ENCODE measurements at regions not wholly inside any gene's neighbourhood (a gene's known extent, or its start where the extent isn't known, plus 50 kb on each side); places are given as distances from the start of the nearest gene placed in this dataset.

DNA sequence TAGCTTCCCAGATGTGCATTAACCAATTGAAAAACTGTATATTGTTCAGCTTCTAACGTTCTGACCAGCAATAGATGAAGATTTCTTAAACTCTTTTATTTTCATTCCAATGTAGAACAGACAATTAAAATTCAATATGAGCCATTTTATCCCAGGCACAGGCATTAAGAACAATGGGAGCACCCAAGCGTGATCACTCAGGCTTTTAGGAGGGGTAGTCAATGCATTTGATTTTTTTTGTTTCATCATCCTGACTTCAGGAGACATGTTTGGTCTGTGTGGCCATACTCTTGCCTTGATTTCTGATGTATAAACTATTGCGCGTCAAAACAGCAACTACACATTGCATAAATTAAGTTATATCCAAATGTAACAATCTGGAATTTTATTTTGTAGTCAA is 653.0 kb upstream of the RORB start:
- Histone ChIP-seq H3K4me1 (ENCODE audit: control insufficient read depth, insufficient read depth, low read length) (no peaks in the 10 kb centered on the region; the same call in 1 of the 2 replicates), H3K4me3 (ENCODE audit: low read length) (no peak overlapping the region), H3K9me3 (ENCODE audit: control insufficient read depth, insufficient read depth, low read length) (no peaks in the 10 kb centered on the region), H3K36me3 (ENCODE audit: control insufficient read depth, insufficient read depth, low read length) (no peaks in the 10 kb centered on the region), H3K27ac (ENCODE audit: low read length) (no peak overlapping the region), H3K27me3 (ENCODE audit: control insufficient read depth, insufficient read depth, low read length) (no peaks in the 10 kb centered on the region)
- DNase-seq (ENCODE audit: low read depth, low spot score), result no peak
- WGBS (ENCODE audit: insufficient coverage, insufficient read length), result no CpG with 5 or more reads among the region's 4 CpGs

DNA sequence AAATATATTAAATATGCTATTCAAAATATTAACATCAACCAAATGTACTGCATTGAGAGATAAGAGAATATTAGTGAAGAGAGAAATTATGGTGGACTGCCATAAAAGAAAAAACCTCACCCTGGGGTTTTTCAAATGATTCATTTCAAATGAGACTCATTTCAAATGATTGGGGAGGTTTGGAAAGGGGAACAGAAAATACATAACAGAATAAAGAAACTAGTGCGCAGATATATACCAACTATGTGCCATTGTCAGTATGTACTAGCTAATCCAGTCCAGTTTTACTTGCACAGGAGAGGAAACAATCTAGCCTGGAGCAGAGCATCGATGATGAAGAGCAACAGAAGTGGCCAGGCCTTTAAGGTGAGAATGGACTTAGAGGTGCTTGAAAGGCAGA is 651.6 kb upstream of the RORB start:
- no peaks in the 10 kb centered on the region for H3K36me3 ChIP-seq (ENCODE audit: control insufficient read depth, insufficient read depth, low read length)
- DNase-seq (ENCODE audit: low read depth, low spot score), result no peak
- no peak overlapping the region for H3K27ac ChIP-seq (ENCODE audit: low read length)
- no peaks in the 10 kb centered on the region for H3K27me3 ChIP-seq (ENCODE audit: control insufficient read depth, insufficient read depth, low read length)
- no peak overlapping the region for H3K4me3 ChIP-seq (ENCODE audit: low read length)
- H3K9me3 ChIP-seq (ENCODE audit: control insufficient read depth, insufficient read depth, low read length), result no peaks in the 10 kb centered on the region
- no CpG with 5 or more reads among the region's 2 CpGs for WGBS (ENCODE audit: insufficient coverage, insufficient read length)
- H3K4me1 ChIP-seq (ENCODE audit: control insufficient read depth, insufficient read depth, low read length), result no peaks in the 10 kb centered on the region; the same call in 1 of the 2 replicates

DNA sequence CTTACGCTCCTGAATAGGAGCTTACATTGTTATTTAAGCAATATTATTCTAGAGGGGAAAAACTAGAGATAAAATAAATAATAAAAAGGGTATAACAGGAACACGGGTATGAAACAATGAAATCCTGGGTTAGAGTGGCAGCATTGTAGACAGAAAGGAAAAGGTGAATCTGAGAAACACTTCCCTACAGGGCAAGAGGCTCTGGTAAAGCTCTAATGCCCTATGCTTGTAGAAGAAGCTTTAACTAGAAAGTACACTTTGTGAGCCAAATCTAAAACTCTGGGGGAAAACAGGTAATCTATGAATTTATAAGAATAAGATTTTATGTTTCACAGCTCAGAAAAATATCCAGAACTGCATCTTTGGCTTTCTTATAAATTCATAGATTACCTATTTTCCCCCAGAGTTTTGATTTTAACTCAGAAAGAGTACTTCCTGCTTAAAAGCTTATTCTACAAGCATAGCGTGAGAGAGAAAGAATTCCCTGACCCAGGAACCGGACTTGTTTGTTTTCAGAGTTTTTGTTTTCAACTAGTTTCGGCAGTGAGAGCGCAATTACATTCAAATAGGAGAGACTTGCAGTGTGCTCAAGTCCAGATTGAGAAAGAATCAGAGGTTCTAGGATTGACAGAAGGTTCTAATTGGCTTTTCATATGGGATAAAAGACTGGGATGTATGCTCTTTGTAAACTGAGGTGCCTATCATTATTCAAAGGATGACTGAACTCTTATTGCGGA is 651.0 kb upstream of the RORB start:
- Histone ChIP-seq H3K36me3 (ENCODE audit: control insufficient read depth, insufficient read depth, low read length) (no peaks in the 10 kb centered on the region), H3K4me3 (ENCODE audit: low read length) (no peak overlapping the region), H3K9me3 (ENCODE audit: control insufficient read depth, insufficient read depth, low read length) (no peaks in the 10 kb centered on the region), H3K27me3 (ENCODE audit: control insufficient read depth, insufficient read depth, low read length) (no peaks in the 10 kb centered on the region), H3K27ac (ENCODE audit: low read length) (peak overlapping the region; percentile 64), H3K4me1 (ENCODE audit: control insufficient read depth, insufficient read depth, low read length) (no peaks in the 10 kb centered on the region; the same call in 1 of the 2 replicates)
- DNase-seq (ENCODE audit: low read depth, low spot score), result no peak
- WGBS (ENCODE audit: insufficient coverage, insufficient read length), result no CpG with 5 or more reads among the region's 7 CpGs

DNA sequence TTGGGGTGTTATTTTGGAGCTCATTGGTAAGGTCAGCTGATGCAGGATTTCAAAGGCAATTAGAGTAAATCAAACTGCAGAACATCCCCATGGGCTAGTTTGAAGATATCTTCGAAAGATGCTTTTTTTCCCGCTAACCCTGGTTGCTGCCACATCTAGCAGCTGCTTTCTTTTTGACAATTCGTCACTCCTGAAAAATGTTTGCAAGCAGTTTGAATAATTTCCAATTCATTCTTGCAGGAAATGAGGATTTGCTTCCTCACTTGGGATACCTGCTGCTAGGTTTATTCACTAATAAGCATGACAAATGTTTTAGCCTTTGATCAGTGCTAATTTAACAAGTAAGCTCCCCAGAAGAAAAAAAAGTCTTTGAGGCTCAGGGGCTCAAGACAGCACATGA is 649.6 kb upstream of the RORB start:
- WGBS (ENCODE audit: insufficient coverage, insufficient read length), result no CpG with 5 or more reads among the region's 3 CpGs
- no peak overlapping the region for H3K4me3 ChIP-seq (ENCODE audit: low read length)
- DNase-seq (ENCODE audit: low read depth, low spot score), result no peak
- H3K9me3 ChIP-seq (ENCODE audit: control insufficient read depth, insufficient read depth, low read length), result no peaks in the 10 kb centered on the region
- H3K27me3 ChIP-seq (ENCODE audit: control insufficient read depth, insufficient read depth, low read length), result no peaks in the 10 kb centered on the region
- no peaks in the 10 kb centered on the region; the same call in 1 of the 2 replicates for H3K4me1 ChIP-seq (ENCODE audit: control insufficient read depth, insufficient read depth, low read length)
- peak overlapping the region; percentile 81 for H3K27ac ChIP-seq (ENCODE audit: low read length)
- no peaks in the 10 kb centered on the region for H3K36me3 ChIP-seq (ENCODE audit: control insufficient read depth, insufficient read depth, low read length)

DNA sequence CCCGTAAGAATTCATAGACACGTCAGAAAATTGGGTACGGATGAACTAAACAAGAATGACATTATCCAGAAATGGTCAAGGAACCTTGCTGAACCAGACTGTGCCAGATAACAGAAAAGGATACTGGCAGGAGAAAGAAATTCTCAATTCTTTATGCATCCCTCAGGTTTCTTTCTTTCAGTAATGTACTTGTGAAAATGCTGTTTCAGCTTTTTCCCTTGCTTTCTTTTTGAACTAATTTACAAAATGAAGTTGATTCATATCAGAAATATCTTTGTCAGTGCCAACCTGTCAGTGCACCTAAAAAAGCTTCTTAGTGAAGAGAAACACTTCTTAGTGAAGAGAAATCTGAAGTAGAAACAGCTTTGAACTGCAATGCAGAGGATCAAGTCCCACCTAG is 643.6 kb upstream of the RORB start:
- H3K36me3 ChIP-seq (ENCODE audit: control insufficient read depth, insufficient read depth, low read length), result no peaks in the 10 kb centered on the region
- WGBS (ENCODE audit: insufficient coverage, insufficient read length), result no CpG with 5 or more reads among the region's 3 CpGs
- no peaks in the 10 kb centered on the region for H3K27me3 ChIP-seq (ENCODE audit: control insufficient read depth, insufficient read depth, low read length)
- H3K4me1 ChIP-seq (ENCODE audit: control insufficient read depth, insufficient read depth, low read length), result no peaks in the 10 kb centered on the region
- no peak overlapping the region for H3K4me3 ChIP-seq (ENCODE audit: low read length)
- H3K27ac ChIP-seq (ENCODE audit: low read length), result no peak overlapping the region
- H3K9me3 ChIP-seq (ENCODE audit: control insufficient read depth, insufficient read depth, low read length), result no peaks in the 10 kb centered on the region
- no peak for DNase-seq (ENCODE audit: low read depth, low spot score)

DNA sequence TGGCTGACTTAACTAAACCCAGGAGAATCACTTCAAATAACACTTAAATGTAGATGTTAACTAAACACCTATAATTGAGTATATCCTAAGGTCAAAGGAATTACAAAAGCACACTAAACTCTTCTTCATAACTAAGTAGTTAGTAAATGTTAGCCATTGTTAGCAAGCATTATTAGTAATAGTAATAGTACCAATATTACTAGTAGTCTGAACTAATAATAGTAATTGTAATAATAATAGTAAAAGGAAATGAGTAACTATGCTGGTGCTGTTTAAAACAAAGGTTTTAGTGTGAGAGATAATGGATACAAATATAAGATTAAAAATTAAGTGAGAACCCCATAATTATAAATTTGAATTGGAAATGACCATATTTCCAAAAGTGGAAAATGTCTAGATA is 641.9 kb upstream of the RORB start:
- Histone ChIP-seq H3K27me3 (ENCODE audit: control insufficient read depth, insufficient read depth, low read length) (no peaks in the 10 kb centered on the region), H3K4me3 (ENCODE audit: low read length) (no peak overlapping the region), H3K4me1 (ENCODE audit: control insufficient read depth, insufficient read depth, low read length) (no peaks in the 10 kb centered on the region), H3K27ac (ENCODE audit: low read length) (no peak overlapping the region), H3K9me3 (ENCODE audit: control insufficient read depth, insufficient read depth, low read length) (no peaks in the 10 kb centered on the region), H3K36me3 (ENCODE audit: control insufficient read depth, insufficient read depth, low read length) (no peaks in the 10 kb centered on the region)
- no peak for DNase-seq (ENCODE audit: low read depth, low spot score)

DNA sequence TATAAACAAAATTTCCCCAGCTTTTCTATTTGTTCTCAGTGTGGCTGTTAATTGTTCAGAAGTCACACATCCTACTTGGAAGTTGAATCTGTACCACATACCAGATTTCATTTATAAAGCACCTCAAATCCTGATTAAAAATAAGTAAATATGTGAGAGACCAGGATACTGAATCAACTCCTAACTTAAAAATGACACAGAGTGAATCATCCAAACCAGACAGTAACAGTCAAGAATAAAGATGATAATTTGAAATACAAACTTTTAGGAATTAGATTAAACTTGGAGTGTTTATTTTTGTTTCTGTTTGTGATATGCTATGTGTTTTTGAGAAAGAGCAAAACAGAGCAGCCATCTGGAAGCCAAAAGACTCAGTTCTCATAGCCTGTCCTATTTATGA is 633.2 kb upstream of the RORB start:
- H3K36me3 ChIP-seq (ENCODE audit: control insufficient read depth, insufficient read depth, low read length), result no peaks in the 10 kb centered on the region
- no peak overlapping the region for H3K4me3 ChIP-seq (ENCODE audit: low read length)
- H3K27me3 ChIP-seq (ENCODE audit: control insufficient read depth, insufficient read depth, low read length), result no peaks in the 10 kb centered on the region
- no peaks in the 10 kb centered on the region for H3K9me3 ChIP-seq (ENCODE audit: control insufficient read depth, insufficient read depth, low read length)
- no peak for DNase-seq (ENCODE audit: low read depth, low spot score)
- H3K27ac ChIP-seq (ENCODE audit: low read length), result no peak overlapping the region
- H3K4me1 ChIP-seq (ENCODE audit: control insufficient read depth, insufficient read depth, low read length), result no peaks in the 10 kb centered on the region

DNA sequence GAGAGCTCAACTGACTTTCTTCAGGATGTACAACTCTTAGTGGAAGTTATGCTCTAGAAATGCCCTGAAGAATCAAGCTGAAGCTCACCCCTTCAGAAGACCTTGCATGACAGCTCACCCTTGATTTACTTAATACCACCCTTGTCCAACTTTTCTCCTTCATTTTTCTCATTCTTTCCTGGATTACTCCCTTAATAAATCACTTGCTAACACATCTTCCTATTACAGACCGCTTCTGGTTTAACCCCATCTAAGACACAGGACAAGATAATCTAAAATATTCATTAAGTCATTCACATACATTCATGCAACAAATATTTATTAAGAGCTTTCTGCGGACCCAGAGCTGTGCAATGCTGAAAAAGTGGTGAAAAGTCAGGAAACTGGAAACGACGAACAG is 630.7 kb upstream of the RORB start:
- no CpG with 5 or more reads among the region's 4 CpGs for WGBS (ENCODE audit: insufficient coverage, insufficient read length)
- Histone ChIP-seq H3K36me3 (ENCODE audit: control insufficient read depth, insufficient read depth, low read length) (no peaks in the 10 kb centered on the region), H3K27ac (ENCODE audit: low read length) (no peak overlapping the region), H3K4me3 (ENCODE audit: low read length) (no peak overlapping the region), H3K4me1 (ENCODE audit: control insufficient read depth, insufficient read depth, low read length) (no peaks in the 10 kb centered on the region), H3K9me3 (ENCODE audit: control insufficient read depth, insufficient read depth, low read length) (no peaks in the 10 kb centered on the region), H3K27me3 (ENCODE audit: control insufficient read depth, insufficient read depth, low read length) (no peaks in the 10 kb centered on the region)
- DNase-seq (ENCODE audit: low read depth, low spot score), result no peak

DNA sequence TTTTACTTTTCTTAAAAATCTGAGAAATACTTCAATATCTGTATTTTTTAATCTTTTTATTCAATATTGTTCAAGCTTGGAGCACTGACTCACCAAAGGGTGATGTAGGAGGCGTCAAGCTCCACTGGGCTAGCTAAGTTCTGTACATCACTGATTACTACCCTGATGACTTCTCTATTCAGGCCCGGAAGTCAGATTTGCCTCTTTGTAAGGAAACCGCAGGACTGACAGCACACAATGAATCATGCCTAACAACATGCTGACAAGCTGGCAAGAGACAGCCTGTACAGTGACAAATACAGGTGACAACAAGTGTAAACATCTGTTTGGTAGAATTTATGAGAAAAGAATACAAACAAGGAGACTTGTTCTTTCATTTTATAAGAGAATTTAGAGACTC is 627.9 kb upstream of the RORB start:
- Histone ChIP-seq H3K4me3 (ENCODE audit: low read length) (no peak overlapping the region), H3K36me3 (ENCODE audit: control insufficient read depth, insufficient read depth, low read length) (no peaks in the 10 kb centered on the region), H3K9me3 (ENCODE audit: control insufficient read depth, insufficient read depth, low read length) (no peaks in the 10 kb centered on the region), H3K4me1 (ENCODE audit: control insufficient read depth, insufficient read depth, low read length) (0 out of 2 replicates have a peak, but pooled peaks cover 2% of the 10 kb centered on the region), H3K27me3 (ENCODE audit: control insufficient read depth, insufficient read depth, low read length) (no peaks in the 10 kb centered on the region), H3K27ac (ENCODE audit: low read length) (no peak overlapping the region)
- WGBS (ENCODE audit: insufficient coverage, insufficient read length), result no CpG with 5 or more reads among the region's 3 CpGs
- DNase-seq (ENCODE audit: low read depth, low spot score), result no peak

DNA sequence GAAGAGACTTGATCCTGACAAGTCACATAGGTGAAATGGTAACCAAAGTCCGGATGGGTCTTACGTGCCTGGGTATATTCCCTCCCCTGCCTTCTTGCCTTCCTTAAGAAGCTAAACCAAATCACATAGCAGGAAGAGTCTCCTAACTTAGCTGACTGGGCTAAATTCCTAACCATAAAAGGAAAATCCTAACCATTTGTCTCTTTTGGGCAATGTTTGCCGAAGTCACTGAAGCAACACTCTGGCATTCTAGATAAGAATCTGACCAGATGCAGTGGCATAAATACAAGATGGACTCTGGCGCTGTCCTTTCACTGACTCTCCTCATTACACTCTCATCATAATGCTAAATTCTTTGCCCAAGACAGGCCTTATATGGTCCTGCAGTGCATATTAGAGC is 625.5 kb upstream of the RORB start:
- no CpG with 5 or more reads among the region's 4 CpGs for WGBS (ENCODE audit: insufficient coverage, insufficient read length)

DNA sequence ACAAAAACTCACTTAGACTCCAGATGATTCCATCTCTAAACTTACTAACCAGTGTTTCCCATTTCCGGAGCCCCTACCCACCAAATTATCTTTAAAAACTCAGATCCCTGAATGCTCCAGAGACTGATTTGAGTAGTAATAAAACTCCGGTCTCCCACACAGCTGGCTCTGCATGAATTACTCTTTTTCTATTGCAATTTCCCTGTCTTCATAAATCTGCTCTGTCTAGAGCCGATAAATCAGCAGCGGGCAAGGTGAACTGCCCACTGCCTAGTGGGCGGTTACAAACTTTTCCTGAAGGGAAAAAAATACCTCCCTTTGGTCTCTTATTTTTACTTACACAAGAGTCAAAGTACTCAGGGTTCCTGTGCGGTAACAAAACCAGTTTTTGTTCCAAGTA is 624.4 kb upstream of the RORB start:
- no peaks in the 10 kb centered on the region for H3K36me3 ChIP-seq (ENCODE audit: control insufficient read depth, insufficient read depth, low read length)
- H3K4me1 ChIP-seq (ENCODE audit: control insufficient read depth, insufficient read depth, low read length), result 0 out of 2 replicates have a peak, but pooled peaks cover 2% of the 10 kb centered on the region
- no peak for DNase-seq (ENCODE audit: low read depth, low spot score)
- no peaks in the 10 kb centered on the region for H3K27me3 ChIP-seq (ENCODE audit: control insufficient read depth, insufficient read depth, low read length)
- no peak overlapping the region for H3K27ac ChIP-seq (ENCODE audit: low read length)
- H3K4me3 ChIP-seq (ENCODE audit: low read length), result no peak overlapping the region
- no CpG with 5 or more reads among the region's 6 CpGs for WGBS (ENCODE audit: insufficient coverage, insufficient read length)
- no peaks in the 10 kb centered on the region for H3K9me3 ChIP-seq (ENCODE audit: control insufficient read depth, insufficient read depth, low read length)

More for the DNA sequence above, 625.5 kb upstream of the RORB start:
- no peaks in the 10 kb centered on the region for H3K27me3 ChIP-seq (ENCODE audit: control insufficient read depth, insufficient read depth, low read length)
- H3K9me3 ChIP-seq (ENCODE audit: control insufficient read depth, insufficient read depth, low read length), result no peaks in the 10 kb centered on the region
- 0 out of 2 replicates have a peak, but pooled peaks cover 2% of the 10 kb centered on the region for H3K4me1 ChIP-seq (ENCODE audit: control insufficient read depth, insufficient read depth, low read length)
- no peak overlapping the region for H3K27ac ChIP-seq (ENCODE audit: low read length)
- no peak for DNase-seq (ENCODE audit: low read depth, low spot score)
- H3K36me3 ChIP-seq (ENCODE audit: control insufficient read depth, insufficient read depth, low read length), result no peaks in the 10 kb centered on the region
- no peak overlapping the region for H3K4me3 ChIP-seq (ENCODE audit: low read length)
